ENCODE measurements at regions not wholly inside any gene's neighbourhood (a gene's known extent, or its start where the extent isn't known, plus 50 kb on each side); places are given as distances from the start of the nearest gene placed in this dataset.
"Not testable (repeated sequence)": the region's sequence is repeated elsewhere in the genome, so short reads cannot be mapped to it uniquely, and the experiment has no call there.

DNA sequence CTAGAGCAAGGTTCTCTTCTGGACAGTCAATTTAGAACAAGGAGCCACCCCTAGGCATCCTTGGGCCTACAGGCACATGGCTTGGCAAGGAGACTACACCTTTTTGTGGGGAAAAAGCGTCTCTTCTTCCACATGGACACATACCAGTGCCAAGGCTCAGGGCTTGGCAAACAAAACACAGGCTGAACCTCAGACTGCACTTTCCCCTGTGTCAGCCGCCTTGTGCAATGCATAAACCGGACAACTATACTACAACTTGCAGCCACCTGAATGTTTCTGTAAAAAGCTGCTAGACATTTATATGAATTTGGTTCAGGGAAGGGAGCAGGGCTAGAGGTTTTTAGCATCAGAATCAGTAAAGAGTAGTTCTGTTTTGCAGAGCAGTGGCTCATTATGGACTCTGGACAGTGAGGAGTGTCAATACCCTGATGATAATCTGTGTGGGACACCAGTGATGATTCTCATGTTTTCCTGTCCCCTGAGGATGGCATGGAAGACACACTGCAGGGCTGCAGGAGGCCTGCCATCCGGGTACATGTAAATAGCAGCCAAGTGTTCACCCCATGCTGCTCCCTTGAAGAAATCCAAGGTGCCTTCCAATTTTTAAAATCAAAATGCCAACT lies 118.9 kb downstream of the GATA3 start:
- DNase-seq, result no peak

DNA sequence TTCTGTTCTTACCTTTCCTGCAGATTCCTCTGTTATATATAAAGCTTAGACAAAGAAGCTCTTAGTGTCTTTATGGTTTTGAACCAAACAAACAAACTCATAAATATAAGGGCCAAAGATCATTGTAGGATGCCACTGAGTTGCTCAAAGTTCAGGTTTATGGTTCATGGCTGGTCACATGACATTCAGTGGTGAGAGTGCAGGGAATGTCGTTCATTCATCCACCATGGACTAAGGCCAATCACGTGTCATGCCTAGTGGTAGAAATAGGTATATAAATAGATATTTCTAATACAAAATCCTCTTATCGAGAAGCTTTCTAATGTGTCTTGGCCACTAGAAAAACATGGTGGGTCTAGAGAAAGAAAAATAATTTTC lies 119.4 kb downstream of the GATA3 start:
- no peak for DNase-seq

GRCh38 chr10:8174762-8175161 lies 120.3 kb downstream of the GATA3 start:
- DNase-seq, result no peak

DNA sequence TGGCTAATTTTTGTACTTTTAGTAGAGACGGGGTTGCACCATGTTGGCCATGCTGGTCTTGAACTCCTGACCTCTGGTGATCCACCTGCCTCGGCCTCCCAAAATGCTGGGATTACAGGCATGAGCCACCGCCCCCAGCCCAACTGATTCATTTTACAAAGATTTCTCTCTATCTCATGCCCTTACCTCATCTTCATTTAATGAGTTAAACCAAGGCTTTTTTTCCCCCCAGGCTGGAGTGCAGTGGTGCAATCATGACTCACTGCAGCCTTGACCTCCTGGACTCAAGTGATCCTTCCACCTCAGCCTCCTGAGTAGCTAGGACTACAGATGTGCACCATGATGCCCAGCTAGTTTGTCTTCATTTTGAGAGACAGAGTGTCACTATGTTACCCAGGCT lies 123.0 kb downstream of the GATA3 start:
- not testable (repeated sequence) for DNase-seq

GRCh38 chr10:8179773-8180172 lies 125.3 kb downstream of the GATA3 start:
- not testable (repeated sequence) for DNase-seq

DNA sequence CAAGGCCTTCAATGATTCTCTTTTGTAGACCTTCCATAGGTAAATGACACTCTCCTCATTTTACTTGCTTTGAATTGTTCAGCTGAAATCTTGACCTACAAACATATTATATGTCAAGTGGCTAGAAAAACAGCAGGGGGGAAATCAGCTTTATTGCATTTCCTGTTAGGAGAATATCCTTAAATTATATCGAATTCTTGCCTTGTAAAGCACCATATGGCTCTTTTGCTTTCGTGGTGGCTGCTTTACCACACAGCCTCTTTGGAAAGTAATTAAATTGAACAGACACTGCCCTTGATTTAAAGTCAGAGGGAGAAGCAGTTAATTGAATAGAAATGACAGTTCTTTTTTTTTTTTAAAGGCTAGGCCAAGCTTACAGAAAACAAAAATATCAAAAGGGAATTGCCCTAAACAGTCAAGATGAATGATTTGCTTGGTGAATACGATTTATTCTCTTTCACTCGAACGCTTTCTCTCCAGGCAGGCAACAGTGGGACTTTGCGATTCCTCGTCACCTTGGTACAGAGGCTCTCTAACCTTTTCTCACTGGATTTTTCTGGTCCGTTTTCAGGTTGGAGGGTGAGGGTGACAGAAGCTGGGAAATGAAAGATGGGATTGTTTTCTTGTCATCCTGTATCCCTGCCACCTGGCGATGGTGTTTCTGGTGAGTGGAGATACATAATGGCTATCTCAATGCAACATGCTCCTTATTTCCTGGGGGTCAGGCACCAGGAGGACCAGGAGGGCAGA lies 126.0 kb downstream of the GATA3 start:
- no peak for DNase-seq

GRCh38 chr10:8181496-8182157 lies 127.1 kb downstream of the GATA3 start:
- no peak for DNase-seq

- DNase-seq, result no peak
Observed at GRCh38 chr10:8182806-8183205, 128.3 kb downstream of the GATA3 start.

GRCh38 chr10:8183241-8183704 lies 128.8 kb downstream of the GATA3 start:
- DNase-seq, result no peak

DNA sequence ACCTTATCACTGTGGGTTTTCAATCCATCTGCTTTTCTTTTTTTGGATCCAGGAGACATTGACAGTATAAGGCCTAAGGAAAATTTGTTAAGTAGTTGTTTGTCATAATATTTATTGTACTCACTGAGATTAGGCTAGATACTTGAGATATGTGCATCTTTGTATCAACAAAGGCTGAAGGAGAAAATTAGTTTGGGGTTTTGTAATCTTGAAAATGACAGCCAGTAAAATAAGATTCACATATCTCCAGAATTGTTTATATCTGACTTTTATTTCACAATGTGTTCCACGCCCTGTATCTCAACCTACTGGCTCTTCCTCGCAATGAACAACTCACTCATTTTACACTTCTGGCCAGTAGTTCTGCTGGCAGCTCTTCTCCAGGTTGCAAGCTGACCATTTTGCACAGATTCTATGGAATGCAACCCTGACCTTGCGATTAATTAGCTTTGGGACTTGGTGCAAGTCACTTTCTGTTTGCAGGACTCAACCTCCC lies 132.7 kb downstream of the GATA3 start:
- no peak for DNase-seq

DNA sequence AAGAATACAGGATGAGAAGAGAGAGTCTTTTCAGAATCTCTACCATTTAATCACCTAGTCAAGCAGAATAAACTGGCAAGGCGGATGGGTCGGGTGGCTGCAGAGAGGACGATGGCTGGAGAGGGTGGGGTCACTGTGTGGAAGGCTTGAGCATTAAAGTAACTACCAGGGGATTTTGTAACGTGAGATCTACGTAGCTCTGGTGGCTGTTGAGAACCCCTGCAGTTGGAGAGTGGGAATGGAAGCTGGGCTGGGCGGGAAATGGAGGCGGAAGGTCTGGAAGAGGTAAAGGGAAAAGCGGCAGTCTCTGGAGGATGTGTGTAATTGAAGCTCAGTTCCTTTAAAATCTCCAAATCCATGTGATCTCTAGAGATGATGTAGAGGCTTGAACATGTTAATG lies 135.0 kb downstream of the GATA3 start:
- no peak for DNase-seq

- DNase-seq, result no peak
Observed at GRCh38 chr10:8192301-8192700, 137.8 kb downstream of the GATA3 start.

- DNase-seq, result no peak
Observed at GRCh38 chr10:8193546-8193945, 139.1 kb downstream of the GATA3 start.

GRCh38 chr10:8194050-8194449 lies 139.6 kb downstream of the GATA3 start:
- no peak for DNase-seq

DNA sequence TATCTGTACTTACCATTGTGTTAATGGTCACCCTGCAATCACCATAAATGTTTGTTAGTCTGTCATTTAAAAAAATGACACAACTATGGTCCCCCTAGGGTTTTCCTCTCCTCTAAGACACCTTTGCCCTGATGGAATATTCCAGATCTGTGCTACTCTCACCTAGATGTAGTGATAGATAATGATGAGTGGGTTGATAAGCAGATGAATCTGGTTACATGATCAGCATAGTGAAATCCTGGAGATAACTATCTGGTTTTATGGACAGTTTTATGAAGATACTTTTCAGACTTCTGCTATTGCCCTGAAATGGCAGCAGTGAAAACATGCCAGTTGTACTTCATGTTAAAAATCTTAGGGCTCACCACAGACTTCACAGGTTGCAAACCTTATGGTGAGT lies 152.4 kb downstream of the GATA3 start:
- DNase-seq, result no peak

GRCh38 chr10:8211631-8212030 lies 157.1 kb downstream of the GATA3 start:
- DNase-seq, result no peak

- DNase-seq, result no peak
Observed at GRCh38 chr10:8213735-8214134, 159.2 kb downstream of the GATA3 start.

GRCh38 chr10:8214587-8214986 lies 160.1 kb downstream of the GATA3 start:
- DNase-seq, result no peak

- DNase-seq, result no peak
Observed at GRCh38 chr10:8216893-8217292, 162.4 kb downstream of the GATA3 start.

- no peak for DNase-seq
Observed at GRCh38 chr10:8221451-8221850, 167.0 kb downstream of the GATA3 start.

- no peak for DNase-seq
Observed at GRCh38 chr10:8224591-8224990, 170.1 kb downstream of the GATA3 start.

DNA sequence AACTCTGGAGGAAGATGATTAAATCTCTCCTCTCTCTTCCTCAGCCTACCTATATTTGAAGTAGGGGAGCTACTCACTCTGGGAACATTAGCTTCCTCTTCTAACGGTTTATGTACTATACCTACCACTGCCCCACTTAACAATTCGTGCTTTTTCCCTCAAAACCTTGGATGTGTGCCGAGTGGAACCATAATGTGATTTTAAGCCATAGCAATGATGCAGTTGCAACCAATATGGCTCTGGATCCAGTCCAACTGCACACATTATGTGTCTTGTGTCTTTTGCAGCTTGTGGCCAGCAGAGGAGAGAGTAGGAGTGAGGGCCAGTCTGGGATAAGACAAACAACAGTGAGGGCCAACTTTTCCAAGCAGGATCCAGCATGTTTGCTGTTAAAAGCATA lies 170.7 kb downstream of the GATA3 start:
- DNase-seq, result no peak

- no peak for DNase-seq
Observed at GRCh38 chr10:8227246-8227645, 172.8 kb downstream of the GATA3 start.
